ENCODE measurements at regions not wholly inside any gene's neighbourhood (a gene's known extent, or its start where the extent isn't known, plus 50 kb on each side); places are given as distances from the start of the nearest gene placed in this dataset.

DNA sequence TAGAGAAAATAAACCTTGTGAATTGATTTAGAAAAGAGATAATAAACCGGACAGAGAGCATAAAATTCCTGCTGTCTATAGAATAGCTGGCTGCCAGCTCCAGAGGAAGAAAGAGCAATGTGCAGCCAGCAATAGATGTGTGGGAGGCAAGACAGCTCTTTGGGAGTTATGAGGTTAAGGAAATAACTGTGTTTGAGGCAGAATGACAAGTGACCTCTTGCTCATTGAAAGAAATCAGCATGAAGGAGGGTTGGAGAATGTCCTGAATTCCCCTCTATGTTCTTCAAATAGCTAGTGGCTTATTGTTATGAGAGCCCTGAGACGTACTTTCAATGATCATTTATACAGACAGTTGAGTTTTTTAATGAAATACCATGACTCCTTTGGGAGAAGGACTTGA, 1009.9 kb upstream of the NXPH2 start:
- TF ChIP-seq, protein P1, sequence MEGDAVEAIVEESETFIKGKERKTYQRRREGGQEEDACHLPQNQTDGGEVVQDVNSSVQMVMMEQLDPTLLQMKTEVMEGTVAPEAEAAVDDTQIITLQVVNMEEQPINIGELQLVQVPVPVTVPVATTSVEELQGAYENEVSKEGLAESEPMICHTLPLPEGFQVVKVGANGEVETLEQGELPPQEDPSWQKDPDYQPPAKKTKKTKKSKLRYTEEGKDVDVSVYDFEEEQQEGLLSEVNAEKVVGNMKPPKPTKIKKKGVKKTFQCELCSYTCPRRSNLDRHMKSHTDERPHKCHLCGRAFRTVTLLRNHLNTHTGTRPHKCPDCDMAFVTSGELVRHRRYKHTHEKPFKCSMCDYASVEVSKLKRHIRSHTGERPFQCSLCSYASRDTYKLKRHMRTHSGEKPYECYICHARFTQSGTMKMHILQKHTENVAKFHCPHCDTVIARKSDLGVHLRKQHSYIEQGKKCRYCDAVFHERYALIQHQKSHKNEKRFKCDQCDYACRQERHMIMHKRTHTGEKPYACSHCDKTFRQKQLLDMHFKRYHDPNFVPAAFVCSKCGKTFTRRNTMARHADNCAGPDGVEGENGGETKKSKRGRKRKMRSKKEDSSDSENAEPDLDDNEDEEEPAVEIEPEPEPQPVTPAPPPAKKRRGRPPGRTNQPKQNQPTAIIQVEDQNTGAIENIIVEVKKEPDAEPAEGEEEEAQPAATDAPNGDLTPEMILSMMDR (IDR thresholded peaks at IDR 0.05): no peak
- no peak for TF ChIP-seq POLR2AphosphoS5 (IDR thresholded peaks at IDR 0.05; ENCODE audit: insufficient read depth in 1 of 2, low read depth in 1 of 2)
- no peak for TF ChIP-seq POLR2A (IDR thresholded peaks at IDR 0.05)

Data from vagina (tissue), 2 donors.